K562 (cell line): ENCODE measurements at regions not wholly inside any gene's neighbourhood (a gene's known extent, or its start where the extent isn't known, plus 50 kb on each side); places are given as distances from the start of the nearest gene placed in this dataset.

Experiments used
- ATAC-seq: fragments of 200-7000 bp; cut with Tn5 transposase; 3 replicates; pipeline ENCODE4 v1.9.1; 2020; ENCODE audit warnings: moderate library complexity
- BruUV-seq: library from RNA; stranded (reverse); fragments of 400-500 nt; replicated peaks from 2 replicates; lab custom pipeline; 2021; lab: Mats Ljungman, UMichigan
- CTCF ChIA-PET: fragments of 300-600 bp; formaldehyde crosslinking; extraction: SDS; loops from one replicate; lab custom pipeline; 2021; ENCODE audit warnings: low intra/inter-chr PET ratio; lab: Yijun Ruan, JAX
- POLR2A ChIA-PET: fragments of 300-600, 350-650 bp; sonication (Branson Sonifier 250); formaldehyde crosslinking; extraction: SDS; loops from one replicate; lab custom pipeline; 2021; ENCODE audit warnings: antibody characterized with exemption, inconsistent platforms; lab: Yijun Ruan, JAX
- DNase-seq, 4 experiments: peaks; one replicate each; pipeline versions ENCODE4 v3.0.0 to v3.0.0-alpha.2; 2011 to 2018; ENCODE audit warnings: low spot score in 3 of 4, mixed read lengths in 3 of 4; ENCODE audit errors: extremely low read depth in 1 of 4
- FAIRE-seq: peaks from 2 replicates; lab custom pipeline; 2011; peaks lifted over from hg19 to GRCh38; lab: Jason Lieb, UNC
- H2AFZ ChIP-seq: 2 replicates; pipeline ENCODE4 v1.6.0; 2011; ENCODE audit warnings: low read depth, low read length, control low read depth, inconsistent platforms
- H3K27ac ChIP-seq: fragments of 200-600 bp; 3 replicates; pipeline ENCODE4 v1.8.0; 2011; ENCODE audit warnings: low read depth, mild to moderate bottlenecking, control low read depth, inconsistent platforms, low read length, moderate library complexity, mixed read lengths; ENCODE audit errors: extremely low read depth
- H3K27me3 ChIP-seq, 2 experiments: fragments of 300-600 bp in 1 of 2; 2 replicates in 1 of 2; 3 replicates in 1 of 2; pipeline versions ENCODE4 v1.6.0 to v1.8.0; 2011; ENCODE audit warnings: inconsistent platforms in 2 of 2, low read length in 2 of 2, mild to moderate bottlenecking in 1 of 2, mixed read lengths in 1 of 2, moderate library complexity in 1 of 2; ENCODE audit not compliant: control insufficient read depth in 2 of 2, insufficient read depth in 2 of 2
- H3K36me3 ChIP-seq: fragments of 300-600 bp; 3 replicates; pipeline ENCODE4 v1.8.0; 2011; ENCODE audit warnings: mild to moderate bottlenecking, low read length, inconsistent platforms; ENCODE audit not compliant: control insufficient read depth, insufficient read depth
- H3K4me1 ChIP-seq, 2 experiments: fragments of 200-600 bp in 1 of 2; replicated peaks in 1 of 2; 2 replicates in 1 of 2; 3 replicates in 1 of 2; pipeline versions ENCODE4 v1.5.1 to v1.8.0; 2011; ENCODE audit warnings: inconsistent platforms in 2 of 2, low read length in 2 of 2, mild to moderate bottlenecking in 1 of 2, mixed read lengths in 1 of 2, moderate library complexity in 1 of 2; ENCODE audit not compliant: control insufficient read depth in 2 of 2, insufficient read depth in 2 of 2
- H3K4me2 ChIP-seq: 2 replicates; pipeline ENCODE4 v1.6.1; 2011; ENCODE audit warnings: low read length, control low read depth, inconsistent platforms, mixed read lengths; ENCODE audit not compliant: insufficient read depth
- H3K4me3 ChIP-seq: fragments of 200-600 bp; sonication (generic), shearing (Covaris generic); 2 replicates; pipeline ENCODE4 v1.5.1; 2016; ENCODE audit warnings: control low read depth, inconsistent platforms
- H3K79me2 ChIP-seq: fragments of 200-600 bp; 3 replicates; pipeline ENCODE4 v1.8.0; 2011; ENCODE audit warnings: low read length, inconsistent platforms; ENCODE audit not compliant: control insufficient read depth, insufficient read depth
- H3K9ac ChIP-seq, 2 experiments: 2 replicates each; pipeline versions ENCODE4 v1.6.0 to v1.6.1; 2011; ENCODE audit warnings: low read depth in 2 of 2, low read length in 2 of 2, control low read depth in 1 of 2, inconsistent platforms in 1 of 2, mild to moderate bottlenecking in 1 of 2, mixed read lengths in 1 of 2; ENCODE audit not compliant: insufficient read depth in 1 of 2
- H3K9me1 ChIP-seq: one replicate; pipeline ENCODE4 v1.6.0; 2011; ENCODE audit warnings: inconsistent platforms, mild to moderate bottlenecking, low read length, moderate library complexity; ENCODE audit not compliant: control insufficient read depth, insufficient read depth
- H3K9me3 ChIP-seq: replicated peaks from 2 replicates; pipeline ENCODE4 v1.5.1; 2011; ENCODE audit warnings: low read depth, low read length, inconsistent platforms; ENCODE audit not compliant: control insufficient read depth, insufficient read depth
- H4K20me1 ChIP-seq: replicated peaks from 2 replicates; pipeline ENCODE4 v1.6.1; 2011; ENCODE audit warnings: low read length, inconsistent platforms, mixed read lengths; ENCODE audit not compliant: control insufficient read depth, insufficient read depth
- FUS ChIP-seq: fragments of 200-400 bp; formaldehyde crosslinking; optimal IDR thresholded peaks from 2 replicates; pipeline ENCODE3; 2017; ENCODE audit warnings: low read depth, low read length
- HEY1 ChIP-seq: fragments of 250-450 bp; sonication (Bioruptor Pico); IDR thresholded peaks from 2 replicates; pipeline ENCODE4 v1.5.0; 2020; ENCODE audit warnings: mild to moderate bottlenecking, moderate library complexity, borderline replicate concordance
- POLR2G ChIP-seq: fragments of 200-400 bp; formaldehyde crosslinking; IDR thresholded peaks from 2 replicates; pipeline ENCODE4 v1.6.1; 2017; ENCODE audit warnings: low read depth, mild to moderate bottlenecking, antibody characterized with exemption, low read length, moderate library complexity
- RBM39 ChIP-seq: fragments of 200-400 bp; formaldehyde crosslinking; optimal IDR thresholded peaks from 2 replicates; pipeline ENCODE3; 2018; ENCODE audit warnings: low read depth, low read length
- RFX1 ChIP-seq: fragments of 450-650 bp; IDR thresholded peaks from 2 replicates; pipeline ENCODE4 v1.6.1; 2016; ENCODE audit warnings: mild to moderate bottlenecking, moderate library complexity
- XRCC4 ChIP-seq: IDR thresholded peaks from one replicate; pipeline ENCODE4 v1.6.1; 2011; ENCODE audit not compliant: insufficient read depth, insufficient read length; ENCODE audit errors: extremely low read depth
- WGBS: fragments of 100-300 bp; shearing (Covaris generic); methylation state at CpG from one replicate; pipeline ENCODE4 v1.1.6; 2016; ENCODE audit warnings: low coverage, mixed read lengths; ENCODE audit not compliant: insufficient coverage; ENCODE audit errors: missing lambda C conversion rate; 5-methylcytosine and 5-hydroxymethylcytosine counted together
- in situ Hi-C: fragments of 300-500 bp; cut with MboI; formaldehyde crosslinking; loops from 4 replicates; pipeline ENCODE4 v1.15.0; 2018; ENCODE audit warnings: inconsistent platforms, mixed read lengths
- intact Hi-C: fragments of 100-400 bp; cut with micrococcal nuclease; formaldehyde crosslinking; loops from 2 replicates; pipeline ENCODE4 v1.14.2; 2022

- H3K4me2 ChIP-seq, result no peak overlapping the region
- FAIRE-seq (no peak), ATAC-seq (no peak), DNase-seq (no peak)
- no peaks in the 10 kb centered on the region for H4K20me1 ChIP-seq
- no peak overlapping the region for H3K9ac ChIP-seq
- H3K4me3 ChIP-seq, result no peak overlapping the region
- H3K79me2 ChIP-seq, result no peaks in the 10 kb centered on the region
- H3K27ac ChIP-seq, result no peak overlapping the region
- TF ChIP-seq RBM39 (no peak), RFX1 (no peak), POLR2G (no peak), HEY1 (no peak), FUS (no peak), XRCC4 (no peak)
- H3K4me1 ChIP-seq, result no peaks in the 10 kb centered on the region
- intact Hi-C loops, result no loop called here
- no peaks in the 10 kb centered on the region for H3K27me3 ChIP-seq
- ChIA-PET CTCF (no interaction called here), POLR2A (no interaction called here)
- no peaks in the 10 kb centered on the region for H3K9me3 ChIP-seq
- no TSS peak for BruUV-seq
- in situ Hi-C loops, result no loop called here
- WGBS, result 0% methylated on average over 5 of the region's 5 CpGs
- H2AFZ ChIP-seq, result no peak overlapping the region
- H3K36me3 ChIP-seq, result no peaks in the 10 kb centered on the region
- H3K9me1 ChIP-seq, result no peaks in the 10 kb centered on the region
Observed at GRCh38 chr2:150619607-150620330, 132.3 kb upstream of the RND3 start.
